ENCODE measurements at regions not wholly inside any gene's neighbourhood (a gene's known extent, or its start where the extent isn't known, plus 50 kb on each side); places are given as distances from the start of the nearest gene placed in this dataset.

DNA sequence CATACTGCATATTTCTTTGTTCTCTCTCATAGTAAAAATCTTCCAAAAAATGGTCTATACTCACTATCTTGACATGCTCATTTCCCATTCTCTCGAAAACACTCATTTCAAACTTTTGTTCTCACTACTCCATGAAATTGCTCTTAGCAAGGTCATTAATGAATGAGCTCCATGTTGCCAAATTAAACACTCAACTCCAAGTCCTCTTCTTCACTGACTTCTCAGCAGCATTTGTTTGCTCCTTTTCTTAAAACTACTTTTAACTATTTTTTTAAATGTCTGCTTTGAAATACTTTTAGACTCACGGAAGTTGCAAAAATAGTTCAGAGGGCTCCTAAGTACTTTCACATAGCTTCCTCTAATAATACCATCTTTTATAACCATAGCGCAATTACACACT is 274.0 kb upstream of the PREP start:
- H3K4me3 ChIP-seq, result no peak overlapping the region
- Mint-ChIP-seq H3K4me3 (no peak overlapping the region), H3K9me3 (peaks cover 8% of the 10 kb centered on the region; the same call in 2 of the 3 replicates), H3K36me3 (ENCODE audit: low read depth) (no peaks in the 10 kb centered on the region), H3K27me3 (ENCODE audit: insufficient read depth, low read depth, poor library complexity) (no peaks in the 10 kb centered on the region), H3K27ac (no peak overlapping the region), H3K4me1 (no peaks in the 10 kb centered on the region)
- DNase-seq (ENCODE audit: low spot score), result no peak
- H3K27ac ChIP-seq (ENCODE audit: low read depth), result no peak overlapping the region
- H3K9me2 ChIP-seq (ENCODE audit: insufficient read depth), result 0 out of 2 replicates have a peak, but pooled peaks cover 19% of the 10 kb centered on the region
- no peak for ATAC-seq
- H3K79me2 ChIP-seq (replicated peaks; ENCODE audit: insufficient read depth), result no peaks in the 10 kb centered on the region
- H3K4me2 ChIP-seq, result no peak overlapping the region
- H4K20me1 ChIP-seq (replicated peaks; ENCODE audit: insufficient read depth), result no peaks in the 10 kb centered on the region
- no peak for TF ChIP-seq POLR2AphosphoS5 (IDR thresholded peaks at IDR 0.05; ENCODE audit: low read depth)
- TF ChIP-seq, protein P1, sequence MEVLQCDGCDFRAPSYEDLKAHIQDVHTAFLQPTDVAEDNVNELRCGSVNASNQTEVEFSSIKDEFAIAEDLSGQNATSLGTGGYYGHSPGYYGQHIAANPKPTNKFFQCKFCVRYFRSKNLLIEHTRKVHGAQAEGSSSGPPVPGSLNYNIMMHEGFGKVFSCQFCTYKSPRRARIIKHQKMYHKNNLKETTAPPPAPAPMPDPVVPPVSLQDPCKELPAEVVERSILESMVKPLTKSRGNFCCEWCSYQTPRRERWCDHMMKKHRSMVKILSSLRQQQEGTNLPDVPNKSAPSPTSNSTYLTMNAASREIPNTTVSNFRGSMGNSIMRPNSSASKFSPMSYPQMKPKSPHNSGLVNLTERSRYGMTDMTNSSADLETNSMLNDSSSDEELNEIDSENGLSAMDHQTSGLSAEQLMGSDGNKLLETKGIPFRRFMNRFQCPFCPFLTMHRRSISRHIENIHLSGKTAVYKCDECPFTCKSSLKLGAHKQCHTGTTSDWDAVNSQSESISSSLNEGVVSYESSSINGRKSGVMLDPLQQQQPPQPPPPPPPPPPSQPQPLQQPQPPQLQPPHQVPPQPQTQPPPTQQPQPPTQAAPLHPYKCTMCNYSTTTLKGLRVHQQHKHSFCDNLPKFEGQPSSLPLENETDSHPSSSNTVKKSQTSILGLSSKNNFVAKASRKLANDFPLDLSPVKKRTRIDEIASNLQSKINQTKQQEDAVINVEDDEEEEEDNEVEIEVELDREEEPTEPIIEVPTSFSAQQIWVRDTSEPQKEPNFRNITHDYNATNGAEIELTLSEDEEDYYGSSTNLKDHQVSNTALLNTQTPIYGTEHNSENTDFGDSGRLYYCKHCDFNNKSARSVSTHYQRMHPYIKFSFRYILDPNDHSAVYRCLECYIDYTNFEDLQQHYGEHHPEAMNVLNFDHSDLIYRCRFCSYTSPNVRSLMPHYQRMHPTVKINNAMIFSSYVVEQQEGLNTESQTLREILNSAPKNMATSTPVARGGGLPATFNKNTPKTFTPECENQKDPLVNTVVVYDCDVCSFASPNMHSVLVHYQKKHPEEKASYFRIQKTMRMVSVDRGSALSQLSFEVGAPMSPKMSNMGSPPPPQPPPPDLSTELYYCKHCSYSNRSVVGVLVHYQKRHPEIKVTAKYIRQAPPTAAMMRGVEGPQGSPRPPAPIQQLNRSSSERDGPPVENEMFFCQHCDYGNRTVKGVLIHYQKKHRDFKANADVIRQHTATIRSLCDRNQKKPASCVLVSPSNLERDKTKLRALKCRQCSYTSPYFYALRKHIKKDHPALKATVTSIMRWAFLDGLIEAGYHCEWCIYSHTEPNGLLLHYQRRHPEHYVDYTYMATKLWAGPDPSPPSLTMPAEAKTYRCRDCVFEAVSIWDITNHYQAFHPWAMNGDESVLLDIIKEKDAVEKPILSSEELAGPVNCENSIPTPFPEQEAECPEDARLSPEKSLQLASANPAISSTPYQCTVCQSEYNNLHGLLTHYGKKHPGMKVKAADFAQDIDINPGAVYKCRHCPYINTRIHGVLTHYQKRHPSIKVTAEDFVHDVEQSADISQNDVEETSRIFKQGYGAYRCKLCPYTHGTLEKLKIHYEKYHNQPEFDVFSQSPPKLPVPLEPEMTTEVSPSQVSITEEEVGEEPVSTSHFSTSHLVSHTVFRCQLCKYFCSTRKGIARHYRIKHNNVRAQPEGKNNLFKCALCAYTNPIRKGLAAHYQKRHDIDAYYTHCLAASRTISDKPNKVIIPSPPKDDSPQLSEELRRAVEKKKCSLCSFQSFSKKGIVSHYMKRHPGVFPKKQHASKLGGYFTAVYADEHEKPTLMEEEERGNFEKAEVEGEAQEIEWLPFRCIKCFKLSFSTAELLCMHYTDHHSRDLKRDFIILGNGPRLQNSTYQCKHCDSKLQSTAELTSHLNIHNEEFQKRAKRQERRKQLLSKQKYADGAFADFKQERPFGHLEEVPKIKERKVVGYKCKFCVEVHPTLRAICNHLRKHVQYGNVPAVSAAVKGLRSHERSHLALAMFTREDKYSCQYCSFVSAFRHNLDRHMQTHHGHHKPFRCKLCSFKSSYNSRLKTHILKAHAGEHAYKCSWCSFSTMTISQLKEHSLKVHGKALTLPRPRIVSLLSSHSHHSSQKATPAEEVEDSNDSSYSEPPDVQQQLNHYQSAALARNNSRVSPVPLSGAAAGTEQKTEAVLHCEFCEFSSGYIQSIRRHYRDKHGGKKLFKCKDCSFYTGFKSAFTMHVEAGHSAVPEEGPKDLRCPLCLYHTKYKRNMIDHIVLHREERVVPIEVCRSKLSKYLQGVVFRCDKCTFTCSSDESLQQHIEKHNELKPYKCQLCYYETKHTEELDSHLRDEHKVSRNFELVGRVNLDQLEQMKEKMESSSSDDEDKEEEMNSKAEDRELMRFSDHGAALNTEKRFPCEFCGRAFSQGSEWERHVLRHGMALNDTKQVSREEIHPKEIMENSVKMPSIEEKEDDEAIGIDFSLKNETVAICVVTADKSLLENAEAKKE (CRISPR knock-in tag; IDR thresholded peaks at IDR 0.05), result no peak
- TF ChIP-seq EZH2 (IDR thresholded peaks at IDR 0.05; ENCODE audit: low read depth, unreplicated experiment), result no peak
- TF ChIP-seq STAT1 (IDR thresholded peaks at IDR 0.05; ENCODE audit: unreplicated experiment), result no peak
- TF ChIP-seq ZNF331 (CRISPR knock-in tag; IDR thresholded peaks at IDR 0.05; ENCODE audit: low read depth), result no peak
- TF ChIP-seq EZH2phosphoT487 (IDR thresholded peaks at IDR 0.05; ENCODE audit: unreplicated experiment), result no peak
- no peak for TF ChIP-seq JUNB (IDR thresholded peaks at IDR 0.05; ENCODE audit: unreplicated experiment)
- TF ChIP-seq, protein P2, sequence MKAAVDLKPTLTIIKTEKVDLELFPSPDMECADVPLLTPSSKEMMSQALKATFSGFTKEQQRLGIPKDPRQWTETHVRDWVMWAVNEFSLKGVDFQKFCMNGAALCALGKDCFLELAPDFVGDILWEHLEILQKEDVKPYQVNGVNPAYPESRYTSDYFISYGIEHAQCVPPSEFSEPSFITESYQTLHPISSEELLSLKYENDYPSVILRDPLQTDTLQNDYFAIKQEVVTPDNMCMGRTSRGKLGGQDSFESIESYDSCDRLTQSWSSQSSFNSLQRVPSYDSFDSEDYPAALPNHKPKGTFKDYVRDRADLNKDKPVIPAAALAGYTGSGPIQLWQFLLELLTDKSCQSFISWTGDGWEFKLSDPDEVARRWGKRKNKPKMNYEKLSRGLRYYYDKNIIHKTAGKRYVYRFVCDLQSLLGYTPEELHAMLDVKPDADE (IDR thresholded peaks at IDR 0.05), result no peak
- TF ChIP-seq, protein P3, sequence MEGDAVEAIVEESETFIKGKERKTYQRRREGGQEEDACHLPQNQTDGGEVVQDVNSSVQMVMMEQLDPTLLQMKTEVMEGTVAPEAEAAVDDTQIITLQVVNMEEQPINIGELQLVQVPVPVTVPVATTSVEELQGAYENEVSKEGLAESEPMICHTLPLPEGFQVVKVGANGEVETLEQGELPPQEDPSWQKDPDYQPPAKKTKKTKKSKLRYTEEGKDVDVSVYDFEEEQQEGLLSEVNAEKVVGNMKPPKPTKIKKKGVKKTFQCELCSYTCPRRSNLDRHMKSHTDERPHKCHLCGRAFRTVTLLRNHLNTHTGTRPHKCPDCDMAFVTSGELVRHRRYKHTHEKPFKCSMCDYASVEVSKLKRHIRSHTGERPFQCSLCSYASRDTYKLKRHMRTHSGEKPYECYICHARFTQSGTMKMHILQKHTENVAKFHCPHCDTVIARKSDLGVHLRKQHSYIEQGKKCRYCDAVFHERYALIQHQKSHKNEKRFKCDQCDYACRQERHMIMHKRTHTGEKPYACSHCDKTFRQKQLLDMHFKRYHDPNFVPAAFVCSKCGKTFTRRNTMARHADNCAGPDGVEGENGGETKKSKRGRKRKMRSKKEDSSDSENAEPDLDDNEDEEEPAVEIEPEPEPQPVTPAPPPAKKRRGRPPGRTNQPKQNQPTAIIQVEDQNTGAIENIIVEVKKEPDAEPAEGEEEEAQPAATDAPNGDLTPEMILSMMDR (conservative IDR thresholded peaks at IDR 0.05; ENCODE audit: low read depth in 2 of 2), result no peak
- TF ChIP-seq NANOG (IDR thresholded peaks at IDR 0.05; ENCODE audit: borderline replicate concordance), result no peak
- no peak for TF ChIP-seq ZNF114 (CRISPR knock-in tag; IDR thresholded peaks at IDR 0.05)
- TF ChIP-seq, protein P4, sequence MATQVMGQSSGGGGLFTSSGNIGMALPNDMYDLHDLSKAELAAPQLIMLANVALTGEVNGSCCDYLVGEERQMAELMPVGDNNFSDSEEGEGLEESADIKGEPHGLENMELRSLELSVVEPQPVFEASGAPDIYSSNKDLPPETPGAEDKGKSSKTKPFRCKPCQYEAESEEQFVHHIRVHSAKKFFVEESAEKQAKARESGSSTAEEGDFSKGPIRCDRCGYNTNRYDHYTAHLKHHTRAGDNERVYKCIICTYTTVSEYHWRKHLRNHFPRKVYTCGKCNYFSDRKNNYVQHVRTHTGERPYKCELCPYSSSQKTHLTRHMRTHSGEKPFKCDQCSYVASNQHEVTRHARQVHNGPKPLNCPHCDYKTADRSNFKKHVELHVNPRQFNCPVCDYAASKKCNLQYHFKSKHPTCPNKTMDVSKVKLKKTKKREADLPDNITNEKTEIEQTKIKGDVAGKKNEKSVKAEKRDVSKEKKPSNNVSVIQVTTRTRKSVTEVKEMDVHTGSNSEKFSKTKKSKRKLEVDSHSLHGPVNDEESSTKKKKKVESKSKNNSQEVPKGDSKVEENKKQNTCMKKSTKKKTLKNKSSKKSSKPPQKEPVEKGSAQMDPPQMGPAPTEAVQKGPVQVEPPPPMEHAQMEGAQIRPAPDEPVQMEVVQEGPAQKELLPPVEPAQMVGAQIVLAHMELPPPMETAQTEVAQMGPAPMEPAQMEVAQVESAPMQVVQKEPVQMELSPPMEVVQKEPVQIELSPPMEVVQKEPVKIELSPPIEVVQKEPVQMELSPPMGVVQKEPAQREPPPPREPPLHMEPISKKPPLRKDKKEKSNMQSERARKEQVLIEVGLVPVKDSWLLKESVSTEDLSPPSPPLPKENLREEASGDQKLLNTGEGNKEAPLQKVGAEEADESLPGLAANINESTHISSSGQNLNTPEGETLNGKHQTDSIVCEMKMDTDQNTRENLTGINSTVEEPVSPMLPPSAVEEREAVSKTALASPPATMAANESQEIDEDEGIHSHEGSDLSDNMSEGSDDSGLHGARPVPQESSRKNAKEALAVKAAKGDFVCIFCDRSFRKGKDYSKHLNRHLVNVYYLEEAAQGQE (IDR thresholded peaks at IDR 0.05; ENCODE audit: unreplicated experiment), result no peak
- no peak for TF ChIP-seq CREB1 (CRISPR knock-in tag; IDR thresholded peaks at IDR 0.05; ENCODE audit: low read depth)
- H3K4me1 ChIP-seq (ENCODE audit: insufficient read depth), result no peaks in the 10 kb centered on the region; the same call in 1 of the 2 replicates
- no peaks in the 10 kb centered on the region for H3F3A ChIP-seq (replicated peaks; ENCODE audit: low read depth)
- H2AFZ ChIP-seq, result no peak overlapping the region
- no peaks in the 10 kb centered on the region for H3K27me3 ChIP-seq (ENCODE audit: insufficient read depth)
- H3K36me3 ChIP-seq (ENCODE audit: insufficient read depth), result no peaks in the 10 kb centered on the region
